ENCODE measurements at regions not wholly inside any gene's neighbourhood (a gene's known extent, or its start where the extent isn't known, plus 50 kb on each side); places are given as distances from the start of the nearest gene placed in this dataset.

DNA sequence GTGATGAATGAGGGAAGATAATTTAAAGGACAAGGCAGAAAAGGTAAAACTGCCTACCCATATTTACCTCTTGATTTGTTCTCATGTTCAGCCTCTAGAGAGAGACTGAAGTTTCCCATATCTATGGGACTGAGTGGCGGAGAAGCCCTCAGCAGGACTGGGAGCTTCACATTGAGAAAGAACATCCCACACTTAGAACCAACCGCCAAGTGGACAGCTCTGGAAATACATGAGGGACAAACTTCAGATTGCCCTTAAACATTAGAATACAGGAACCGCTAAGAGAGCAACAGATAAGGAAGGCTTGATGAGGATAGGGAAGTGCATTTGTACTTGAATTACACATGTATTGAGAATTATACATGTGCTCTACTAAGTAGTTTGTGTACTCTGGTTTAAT is 316.0 kb upstream of the MIR17HG start:
- Histone ChIP-seq H3K36me3 (ENCODE audit: control insufficient read depth in 5 of 5, insufficient read depth in 5 of 5, low read length in 5 of 5) (no peaks in the 10 kb centered on the region), H3K9ac (ENCODE audit: low read length in 5 of 5) (no peak overlapping the region), H3K27ac (ENCODE audit: low read depth, low read length) (no peak overlapping the region), H3K4me3 (ENCODE audit: low read depth in 1 of 5, low read length in 5 of 5) (no peak overlapping the region), H3K4me1 (ENCODE audit: control insufficient read depth in 5 of 5, insufficient read depth in 5 of 5, low read length in 5 of 5) (no peaks in the 10 kb centered on the region), H3K27me3 (ENCODE audit: control insufficient read depth in 5 of 5, insufficient read depth in 4 of 5, low read length in 5 of 5) (no peaks in the 10 kb centered on the region), H3K9me3 (ENCODE audit: control insufficient read depth in 5 of 5, low read length in 5 of 5) (no peaks in the 10 kb centered on the region)

- H3K27ac ChIP-seq (ENCODE audit: low read depth, low read length), result no peak overlapping the region
- H3K4me3 ChIP-seq (ENCODE audit: low read depth in 1 of 5, low read length in 5 of 5), result no peak overlapping the region
- no peaks in the 10 kb centered on the region for H3K9me3 ChIP-seq (ENCODE audit: control insufficient read depth in 5 of 5, low read length in 5 of 5)
- H3K27me3 ChIP-seq (ENCODE audit: control insufficient read depth in 5 of 5, insufficient read depth in 4 of 5, low read length in 5 of 5), result no peaks in the 10 kb centered on the region
- no peak overlapping the region for H3K9ac ChIP-seq (ENCODE audit: low read length in 5 of 5)
- H3K36me3 ChIP-seq (ENCODE audit: control insufficient read depth in 5 of 5, insufficient read depth in 5 of 5, low read length in 5 of 5), result no peaks in the 10 kb centered on the region
- H3K4me1 ChIP-seq (ENCODE audit: control insufficient read depth in 5 of 5, insufficient read depth in 5 of 5, low read length in 5 of 5), result no peaks in the 10 kb centered on the region
Observed at GRCh38 chr13:91032104-91032503, 315.4 kb upstream of the MIR17HG start.

DNA sequence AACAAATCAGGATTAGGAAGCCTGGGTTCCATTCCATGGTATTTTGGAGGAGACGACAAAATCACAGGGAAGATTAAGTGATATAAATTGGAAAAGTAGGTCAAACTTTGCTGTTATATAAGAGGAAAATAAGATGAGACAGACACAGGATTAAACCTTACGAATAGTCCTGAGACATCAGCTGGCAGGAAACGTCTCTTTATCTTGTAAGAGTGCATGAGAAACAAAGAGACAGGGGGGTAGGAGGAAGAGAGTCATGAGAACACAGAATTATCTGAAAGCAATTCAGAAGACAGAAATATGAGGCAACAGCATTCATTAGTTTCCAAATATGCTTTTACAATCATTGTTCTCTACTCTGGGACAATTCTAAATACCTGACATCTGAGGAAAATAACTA is 310.6 kb upstream of the MIR17HG start:
- Histone ChIP-seq H3K9ac (ENCODE audit: low read length in 5 of 5) (no peak overlapping the region), H3K4me1 (ENCODE audit: control insufficient read depth in 5 of 5, insufficient read depth in 5 of 5, low read length in 5 of 5) (no peaks in the 10 kb centered on the region), H3K9me3 (ENCODE audit: control insufficient read depth in 5 of 5, low read length in 5 of 5) (no peaks in the 10 kb centered on the region), H3K27ac (ENCODE audit: low read depth, low read length) (no peak overlapping the region), H3K36me3 (ENCODE audit: control insufficient read depth in 5 of 5, insufficient read depth in 5 of 5, low read length in 5 of 5) (no peaks in the 10 kb centered on the region), H3K27me3 (ENCODE audit: control insufficient read depth in 5 of 5, insufficient read depth in 4 of 5, low read length in 5 of 5) (no peaks in the 10 kb centered on the region), H3K4me3 (ENCODE audit: low read depth in 1 of 5, low read length in 5 of 5) (no peak overlapping the region)

DNA sequence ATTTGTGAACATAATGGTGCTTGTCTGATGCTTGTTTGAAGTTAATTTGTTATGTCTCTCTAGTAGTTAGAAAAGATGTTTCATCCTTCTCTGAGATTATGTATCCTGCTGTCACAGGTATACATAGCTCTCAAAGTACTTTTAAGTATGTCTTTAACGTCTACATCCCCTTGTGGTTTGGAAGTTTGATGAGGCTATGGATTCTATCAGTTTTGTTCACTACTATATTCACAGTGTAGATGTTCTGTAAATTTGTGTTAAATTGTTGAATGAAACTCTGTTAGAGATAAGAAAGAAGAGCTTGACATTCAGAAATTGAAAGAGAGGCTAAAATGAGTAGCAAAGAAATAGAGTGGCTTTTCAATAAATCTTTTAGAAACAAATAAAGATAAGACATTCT is 304.6 kb upstream of the MIR17HG start:
- H3K27me3 ChIP-seq (ENCODE audit: control insufficient read depth in 5 of 5, insufficient read depth in 4 of 5, low read length in 5 of 5), result no peaks in the 10 kb centered on the region
- H3K27ac ChIP-seq (ENCODE audit: low read depth, low read length), result no peak overlapping the region
- H3K4me3 ChIP-seq (ENCODE audit: low read depth in 1 of 5, low read length in 5 of 5), result no peak overlapping the region
- H3K9ac ChIP-seq (ENCODE audit: low read length in 5 of 5), result no peak overlapping the region
- no peaks in the 10 kb centered on the region for H3K36me3 ChIP-seq (ENCODE audit: control insufficient read depth in 5 of 5, insufficient read depth in 5 of 5, low read length in 5 of 5)
- no peaks in the 10 kb centered on the region for H3K9me3 ChIP-seq (ENCODE audit: control insufficient read depth in 5 of 5, low read length in 5 of 5)
- H3K4me1 ChIP-seq (ENCODE audit: control insufficient read depth in 5 of 5, insufficient read depth in 5 of 5, low read length in 5 of 5), result peaks cover 0 to 5% (median 5%) of the 10 kb centered on the region in 5 donors

GRCh38 chr13:91045351-91046034 is 302.0 kb upstream of the MIR17HG start:
- Histone ChIP-seq H3K9me3 (ENCODE audit: control insufficient read depth in 5 of 5, low read length in 5 of 5) (no peaks in the 10 kb centered on the region), H3K36me3 (ENCODE audit: control insufficient read depth in 5 of 5, insufficient read depth in 5 of 5, low read length in 5 of 5) (no peaks in the 10 kb centered on the region), H3K4me1 (ENCODE audit: control insufficient read depth in 5 of 5, insufficient read depth in 5 of 5, low read length in 5 of 5) (peaks cover 0 to 5% (median 5%) of the 10 kb centered on the region in 5 donors), H3K9ac (ENCODE audit: low read length in 5 of 5) (no peak overlapping the region), H3K27ac (ENCODE audit: low read depth, low read length) (no peak overlapping the region), H3K27me3 (ENCODE audit: control insufficient read depth in 5 of 5, insufficient read depth in 4 of 5, low read length in 5 of 5) (no peaks in the 10 kb centered on the region), H3K4me3 (ENCODE audit: low read depth in 1 of 5, low read length in 5 of 5) (no peak overlapping the region)

DNA sequence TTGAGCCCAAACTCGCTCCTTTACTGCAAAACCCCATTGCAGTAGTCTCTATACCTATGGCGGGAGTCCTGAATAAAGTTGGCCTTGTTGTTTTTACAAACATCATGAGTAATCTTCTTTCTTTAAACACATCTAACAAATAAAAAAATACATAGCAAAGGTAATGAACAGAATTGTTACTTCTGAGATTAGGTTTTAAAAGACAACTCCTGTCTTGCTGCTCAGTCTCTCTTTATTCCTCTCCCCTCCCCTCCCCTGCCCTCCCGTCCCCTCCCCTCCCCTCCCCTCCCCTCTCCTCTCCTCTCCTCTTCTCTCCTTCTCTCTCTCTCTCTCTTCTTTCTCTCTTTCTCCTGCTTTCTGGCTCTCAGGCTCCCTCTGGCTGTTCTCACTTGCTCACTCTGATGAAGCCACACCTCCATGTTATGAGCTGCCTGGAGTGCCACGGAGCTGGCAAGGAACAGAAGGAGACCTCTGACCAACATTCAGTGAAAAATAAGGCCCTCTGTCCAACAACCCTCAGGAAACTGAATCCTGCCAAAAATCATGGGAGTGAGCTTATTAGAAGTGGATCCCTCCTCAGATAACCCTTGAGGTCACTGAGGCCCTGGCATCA is 300.7 kb upstream of the MIR17HG start:
- H3K36me3 ChIP-seq (ENCODE audit: control insufficient read depth in 5 of 5, insufficient read depth in 5 of 5, low read length in 5 of 5), result no peaks in the 10 kb centered on the region

DNA sequence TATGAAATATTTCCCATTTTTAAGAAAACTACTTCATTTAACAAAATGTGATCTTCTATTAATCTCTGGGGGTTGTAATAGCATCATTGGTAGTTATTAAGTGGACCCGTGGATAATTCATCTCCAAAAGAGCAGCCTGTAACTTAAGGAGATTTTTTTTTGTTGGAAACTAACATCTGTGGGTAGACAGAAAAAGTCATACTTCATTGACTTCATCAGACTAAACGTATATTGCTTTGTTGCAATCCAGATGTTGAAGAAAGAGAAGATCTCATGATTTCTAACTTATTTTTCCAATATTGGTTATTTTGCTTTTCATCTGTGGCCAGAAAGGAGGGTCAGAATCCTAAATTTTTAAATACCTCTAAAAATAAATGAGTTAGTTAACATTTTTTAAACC is 296.5 kb upstream of the MIR17HG start:
- Histone ChIP-seq H3K9ac (ENCODE audit: low read length in 5 of 5) (no peak overlapping the region), H3K9me3 (ENCODE audit: control insufficient read depth in 5 of 5, low read length in 5 of 5) (no peaks in the 10 kb centered on the region), H3K4me1 (ENCODE audit: control insufficient read depth in 5 of 5, insufficient read depth in 5 of 5, low read length in 5 of 5) (peaks cover 0 to 5% (median 5%) of the 10 kb centered on the region in 5 donors), H3K36me3 (ENCODE audit: control insufficient read depth in 5 of 5, insufficient read depth in 5 of 5, low read length in 5 of 5) (no peaks in the 10 kb centered on the region), H3K4me3 (ENCODE audit: low read depth in 1 of 5, low read length in 5 of 5) (no peak overlapping the region), H3K27me3 (ENCODE audit: control insufficient read depth in 5 of 5, insufficient read depth in 4 of 5, low read length in 5 of 5) (no peaks in the 10 kb centered on the region), H3K27ac (ENCODE audit: low read depth, low read length) (no peak overlapping the region)

More for the DNA sequence above, 300.7 kb upstream of the MIR17HG start:
- Histone ChIP-seq H3K9me3 (ENCODE audit: control insufficient read depth in 5 of 5, low read length in 5 of 5) (no peaks in the 10 kb centered on the region), H3K4me1 (ENCODE audit: control insufficient read depth in 5 of 5, insufficient read depth in 5 of 5, low read length in 5 of 5) (peaks cover 0 to 5% (median 5%) of the 10 kb centered on the region in 5 donors), H3K4me3 (ENCODE audit: low read depth in 1 of 5, low read length in 5 of 5) (no peak overlapping the region), H3K9ac (ENCODE audit: low read length in 5 of 5) (no peak overlapping the region), H3K27ac (ENCODE audit: low read depth, low read length) (no peak overlapping the region), H3K27me3 (ENCODE audit: control insufficient read depth in 5 of 5, insufficient read depth in 4 of 5, low read length in 5 of 5) (no peaks in the 10 kb centered on the region)

- Histone ChIP-seq H3K4me1 (ENCODE audit: control insufficient read depth in 5 of 5, insufficient read depth in 5 of 5, low read length in 5 of 5) (no peaks in the 10 kb centered on the region), H3K4me3 (ENCODE audit: low read depth in 1 of 5, low read length in 5 of 5) (no peak overlapping the region), H3K36me3 (ENCODE audit: control insufficient read depth in 5 of 5, insufficient read depth in 5 of 5, low read length in 5 of 5) (no peaks in the 10 kb centered on the region), H3K9ac (ENCODE audit: low read length in 5 of 5) (no peak overlapping the region), H3K27me3 (ENCODE audit: control insufficient read depth in 5 of 5, insufficient read depth in 4 of 5, low read length in 5 of 5) (no peaks in the 10 kb centered on the region), H3K27ac (ENCODE audit: low read depth, low read length) (no peak overlapping the region), H3K9me3 (ENCODE audit: control insufficient read depth in 5 of 5, low read length in 5 of 5) (peaks cover 0 to 3% (median 0%) of the 10 kb centered on the region in 5 donors)
Observed at GRCh38 chr13:91052876-91053275, 294.6 kb upstream of the MIR17HG start.

DNA sequence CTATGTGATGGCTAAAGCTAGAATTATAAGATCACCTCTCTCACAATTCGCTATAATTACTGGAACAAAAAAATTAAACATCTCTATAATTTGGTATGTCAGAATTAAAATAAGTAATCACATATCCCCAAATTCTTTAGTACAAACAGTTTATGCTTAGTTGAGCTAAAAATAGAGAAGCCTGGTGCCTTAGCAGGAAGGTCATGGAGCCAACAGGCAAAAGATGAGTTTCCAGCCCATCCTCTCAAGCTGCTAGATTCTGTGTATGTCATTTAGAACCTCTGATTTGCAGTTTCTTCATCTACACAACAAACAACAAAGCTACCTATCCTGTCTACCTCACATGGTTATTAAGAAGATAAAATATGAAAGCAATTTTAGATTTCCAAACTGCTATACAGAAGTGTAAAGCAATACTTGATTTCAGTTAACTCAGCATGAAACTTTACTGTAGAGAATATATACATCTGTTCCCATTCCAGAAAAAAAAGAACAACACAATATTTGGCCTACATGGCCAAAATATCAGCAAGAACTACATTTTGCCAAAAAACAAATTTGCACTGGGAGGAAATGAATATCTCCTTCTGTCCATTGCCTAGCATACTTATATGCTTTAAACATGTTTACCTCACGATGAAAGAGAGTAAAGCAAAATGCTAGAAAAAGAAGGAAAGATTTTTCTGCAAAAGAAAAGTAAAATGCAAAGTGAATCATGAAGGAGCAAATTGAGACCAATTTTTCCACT is 294.0 kb upstream of the MIR17HG start:
- peaks cover 3 to 7% (median 5%) of the 10 kb centered on the region in 5 donors for H3K9me3 ChIP-seq (ENCODE audit: control insufficient read depth in 5 of 5, low read length in 5 of 5)
- no peaks in the 10 kb centered on the region for H3K36me3 ChIP-seq (ENCODE audit: control insufficient read depth in 5 of 5, insufficient read depth in 5 of 5, low read length in 5 of 5)
- no peak overlapping the region for H3K4me3 ChIP-seq (ENCODE audit: low read depth in 1 of 5, low read length in 5 of 5)

DNA sequence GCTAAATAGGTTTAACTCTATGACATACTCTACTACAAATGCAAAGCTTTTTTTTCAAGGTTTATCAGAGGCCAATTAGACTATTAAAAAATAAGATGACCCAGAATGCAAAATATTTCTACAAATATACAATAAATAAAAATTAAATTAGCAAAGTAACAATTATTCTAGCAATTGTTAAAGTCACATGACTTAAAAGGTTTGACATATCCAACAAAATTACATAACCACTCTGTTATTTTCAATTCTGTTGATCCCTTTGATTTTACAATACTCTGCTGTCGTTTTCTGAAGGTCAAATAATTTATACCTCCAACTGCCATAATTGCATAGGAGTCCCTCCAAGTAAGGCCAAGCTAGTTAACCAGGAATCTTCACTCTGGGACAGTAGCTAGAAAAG is 292.6 kb upstream of the MIR17HG start:
- peaks cover 3 to 7% (median 5%) of the 10 kb centered on the region in 5 donors for H3K9me3 ChIP-seq (ENCODE audit: control insufficient read depth in 5 of 5, low read length in 5 of 5)

More for the DNA sequence above, 294.0 kb upstream of the MIR17HG start:
- Histone ChIP-seq H3K27me3 (ENCODE audit: control insufficient read depth in 5 of 5, insufficient read depth in 4 of 5, low read length in 5 of 5) (no peaks in the 10 kb centered on the region), H3K4me1 (ENCODE audit: control insufficient read depth in 5 of 5, insufficient read depth in 5 of 5, low read length in 5 of 5) (no peaks in the 10 kb centered on the region), H3K27ac (ENCODE audit: low read depth, low read length) (no peak overlapping the region), H3K9ac (ENCODE audit: low read length in 5 of 5) (no peak overlapping the region)

More for the DNA sequence above, 292.6 kb upstream of the MIR17HG start:
- no peak overlapping the region for H3K4me3 ChIP-seq (ENCODE audit: low read depth in 1 of 5, low read length in 5 of 5)
- no peaks in the 10 kb centered on the region for H3K4me1 ChIP-seq (ENCODE audit: control insufficient read depth in 5 of 5, insufficient read depth in 5 of 5, low read length in 5 of 5)
- no peak overlapping the region for H3K27ac ChIP-seq (ENCODE audit: low read depth, low read length)
- H3K36me3 ChIP-seq (ENCODE audit: control insufficient read depth in 5 of 5, insufficient read depth in 5 of 5, low read length in 5 of 5), result no peaks in the 10 kb centered on the region
- no peak overlapping the region for H3K9ac ChIP-seq (ENCODE audit: low read length in 5 of 5)
- H3K27me3 ChIP-seq (ENCODE audit: control insufficient read depth in 5 of 5, insufficient read depth in 4 of 5, low read length in 5 of 5), result no peaks in the 10 kb centered on the region

All from subcutaneous abdominal adipose tissue (tissue), 5 donors.